NOMO-1 (cell line): ENCODE measurements at regions not wholly inside any gene's neighbourhood (a gene's known extent, or its start where the extent isn't known, plus 50 kb on each side); places are given as distances from the start of the nearest gene placed in this dataset.

Source experiments
- DNase-seq, 2 experiments: peaks; one replicate each; lab custom pipeline; 2025; ENCODE audit not compliant: unreplicated experiment in 2 of 2; lab: John Stamatoyannopoulos, UW

DNA sequence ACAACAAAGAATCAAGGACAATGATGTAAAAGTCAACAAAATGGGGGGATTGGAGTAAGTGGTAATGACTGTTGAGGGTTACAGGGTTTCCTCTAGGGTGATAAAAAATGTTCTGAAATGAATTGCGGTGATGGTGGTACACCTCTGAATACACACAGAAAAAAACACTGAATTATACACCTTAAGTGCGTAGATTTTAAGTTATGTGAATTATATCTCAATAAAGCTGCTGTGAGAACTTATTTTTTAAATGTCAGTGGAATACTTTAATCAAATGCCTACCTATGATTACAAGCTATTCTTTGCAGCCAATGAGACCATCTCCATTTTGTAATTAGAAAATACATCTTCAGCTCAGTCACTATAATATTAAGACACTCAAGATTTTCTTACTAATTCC lies 53.5 kb downstream of the ZNF608 start:
- no peak for DNase-seq

GRCh38 chr5:124692324-124692723 lies 54.1 kb downstream of the ZNF608 start:
- no peak for DNase-seq

DNA sequence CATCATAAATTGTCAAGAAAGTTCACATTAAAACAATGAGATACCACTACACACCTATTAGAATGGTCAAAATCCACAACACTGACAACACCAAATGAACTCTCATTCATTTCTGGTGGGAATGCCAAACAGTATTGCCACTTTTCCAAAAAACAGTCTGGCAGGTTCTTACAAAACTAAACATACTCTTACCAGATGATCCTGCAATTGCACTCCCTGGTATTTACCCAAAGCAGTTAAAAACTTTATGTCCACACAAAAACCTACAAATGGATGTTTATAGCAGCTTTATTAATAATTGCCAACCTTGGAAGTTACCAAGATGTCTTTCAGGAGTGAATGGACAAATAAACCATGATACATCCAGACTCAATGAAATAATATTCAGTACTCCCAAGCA lies 56.8 kb downstream of the ZNF608 start:
- no peak for DNase-seq

- no peak for DNase-seq
Measured at GRCh38 chr5:124686239-124687004, 60.0 kb downstream of the ZNF608 start.

DNA sequence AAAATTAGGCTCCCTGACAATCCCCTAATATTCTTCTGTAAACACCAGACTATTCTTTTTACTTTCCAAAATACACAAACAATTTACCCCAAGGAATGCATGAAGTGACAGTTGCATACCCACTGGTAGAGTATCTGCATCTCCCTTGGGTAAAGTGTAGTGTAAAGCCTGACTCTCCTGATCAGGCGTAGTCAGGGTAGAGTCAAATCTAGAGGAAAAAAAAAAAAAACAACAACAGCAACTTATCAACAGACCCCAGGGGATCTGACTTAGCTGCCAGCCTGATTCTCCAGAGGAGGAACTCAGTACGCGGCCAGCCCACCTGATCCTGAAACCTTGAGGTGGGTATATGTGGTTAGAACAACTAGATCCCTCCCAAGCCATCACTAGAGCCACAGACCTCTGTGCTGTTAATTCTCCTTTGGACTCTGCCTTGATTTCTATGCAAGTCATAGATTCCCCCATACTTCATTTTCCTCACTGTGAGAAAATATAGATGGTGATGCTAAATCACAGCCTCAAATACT lies 61.0 kb downstream of the ZNF608 start:
- DNase-seq: no peak

DNA sequence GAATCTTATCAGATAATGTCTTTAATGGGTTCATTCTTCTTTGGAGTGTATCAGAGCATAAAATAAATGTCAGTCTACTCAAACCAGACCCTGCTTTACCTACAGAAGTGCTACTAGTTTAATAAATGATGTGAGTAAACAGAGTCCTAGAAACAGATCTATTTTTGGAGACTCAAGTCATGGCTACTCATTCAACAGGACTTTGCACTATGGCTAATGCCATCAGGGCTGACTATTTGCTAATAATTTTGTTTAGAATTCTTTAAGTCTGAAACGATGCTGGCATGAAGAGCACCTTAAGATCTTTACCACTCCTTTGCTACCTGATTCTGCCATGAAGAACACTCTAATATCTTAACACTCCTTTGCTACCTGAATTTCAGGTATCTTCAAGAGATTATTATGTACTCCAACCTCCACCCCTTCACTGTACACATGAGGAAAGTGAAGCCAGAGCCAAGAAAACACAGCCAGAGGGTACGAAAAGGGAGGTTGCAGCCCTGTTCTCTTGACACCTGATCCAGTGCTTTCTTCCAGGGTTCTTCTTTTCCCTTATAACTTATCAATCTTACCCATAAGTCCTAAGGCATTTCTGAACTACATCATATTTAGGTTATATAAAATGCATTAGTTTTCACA lies 62.4 kb downstream of the ZNF608 start:
- DNase-seq: no peak

GRCh38 chr5:124679578-124680199 lies 66.8 kb downstream of the ZNF608 start:
- no peak for DNase-seq

DNA sequence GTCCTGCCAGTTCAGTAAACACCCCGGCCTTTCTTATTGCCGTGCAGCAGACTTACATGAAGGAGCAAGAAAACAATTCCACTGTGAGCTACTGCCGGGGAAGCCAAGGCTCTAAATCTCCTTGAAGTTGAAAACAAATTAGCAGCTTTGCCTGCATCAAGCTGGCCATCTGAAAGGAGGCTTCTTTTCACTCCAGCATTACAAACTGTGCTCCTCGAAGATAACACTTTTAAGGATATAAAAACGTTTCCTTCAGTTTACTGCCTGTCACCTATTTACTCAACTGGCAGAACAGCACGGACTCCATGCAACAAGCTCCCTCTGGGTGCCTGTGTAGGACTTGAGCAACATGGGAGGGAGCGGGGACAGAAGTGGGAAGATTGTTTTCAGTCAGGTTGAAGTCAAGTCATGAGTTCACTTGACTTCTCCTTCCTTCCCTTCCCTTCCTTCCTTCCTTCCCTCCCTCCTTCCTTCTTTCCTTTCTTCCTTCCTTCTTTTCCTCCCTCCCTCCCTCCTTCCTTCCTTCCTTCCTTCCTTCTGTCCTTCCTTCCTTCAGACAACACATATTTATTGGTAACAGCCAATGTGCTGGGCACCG lies 67.4 kb downstream of the ZNF608 start:
- no peak for DNase-seq

- DNase-seq: no peak
Measured at GRCh38 chr5:124678468-124678867, 68.0 kb downstream of the ZNF608 start.

DNA sequence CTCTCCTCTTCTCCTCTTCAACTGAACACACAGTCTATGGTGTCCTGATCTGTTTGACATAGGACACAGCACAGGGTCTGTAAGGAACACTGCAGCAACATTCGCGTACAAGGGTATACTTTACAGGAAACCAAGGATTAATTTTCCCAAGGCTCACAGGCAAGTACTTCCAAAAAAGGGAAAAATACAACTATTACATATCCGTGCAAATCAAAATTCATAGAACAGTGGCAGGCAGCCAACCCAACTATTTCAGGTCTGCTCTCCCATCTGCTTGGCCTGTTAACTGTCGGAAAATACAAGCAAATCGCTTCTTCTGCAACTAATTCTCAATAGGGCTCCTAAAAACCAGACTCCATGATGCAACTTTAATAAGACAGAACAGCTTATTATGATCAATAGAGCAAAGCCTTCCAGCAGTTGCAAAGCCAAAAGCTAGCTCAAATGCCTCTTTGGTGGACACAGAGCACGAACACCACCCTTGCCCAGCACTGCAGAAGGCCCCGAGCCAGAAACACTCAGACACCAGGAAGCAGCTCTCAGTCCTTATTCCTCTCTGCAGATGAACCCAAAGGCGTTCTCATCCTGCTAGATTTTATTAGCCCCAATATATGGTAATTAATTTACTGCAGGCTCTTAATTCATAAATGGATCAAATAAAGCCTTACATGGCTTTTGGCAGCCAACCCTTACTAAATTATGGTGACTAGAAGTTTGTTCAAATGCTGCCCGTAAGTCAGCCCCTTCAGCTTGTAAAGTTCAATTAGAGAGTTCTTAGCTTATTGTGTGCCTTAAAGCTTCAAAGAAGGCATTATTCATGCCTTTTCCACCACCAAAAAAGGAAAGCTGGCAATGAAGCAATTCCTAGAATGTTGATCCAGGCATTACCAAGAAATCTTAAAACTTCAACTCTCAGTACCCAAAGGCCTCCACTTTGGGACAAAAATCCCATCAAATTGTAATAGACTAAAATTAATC lies 68.8 kb downstream of the ZNF608 start:
- DNase-seq: no peak

DNA sequence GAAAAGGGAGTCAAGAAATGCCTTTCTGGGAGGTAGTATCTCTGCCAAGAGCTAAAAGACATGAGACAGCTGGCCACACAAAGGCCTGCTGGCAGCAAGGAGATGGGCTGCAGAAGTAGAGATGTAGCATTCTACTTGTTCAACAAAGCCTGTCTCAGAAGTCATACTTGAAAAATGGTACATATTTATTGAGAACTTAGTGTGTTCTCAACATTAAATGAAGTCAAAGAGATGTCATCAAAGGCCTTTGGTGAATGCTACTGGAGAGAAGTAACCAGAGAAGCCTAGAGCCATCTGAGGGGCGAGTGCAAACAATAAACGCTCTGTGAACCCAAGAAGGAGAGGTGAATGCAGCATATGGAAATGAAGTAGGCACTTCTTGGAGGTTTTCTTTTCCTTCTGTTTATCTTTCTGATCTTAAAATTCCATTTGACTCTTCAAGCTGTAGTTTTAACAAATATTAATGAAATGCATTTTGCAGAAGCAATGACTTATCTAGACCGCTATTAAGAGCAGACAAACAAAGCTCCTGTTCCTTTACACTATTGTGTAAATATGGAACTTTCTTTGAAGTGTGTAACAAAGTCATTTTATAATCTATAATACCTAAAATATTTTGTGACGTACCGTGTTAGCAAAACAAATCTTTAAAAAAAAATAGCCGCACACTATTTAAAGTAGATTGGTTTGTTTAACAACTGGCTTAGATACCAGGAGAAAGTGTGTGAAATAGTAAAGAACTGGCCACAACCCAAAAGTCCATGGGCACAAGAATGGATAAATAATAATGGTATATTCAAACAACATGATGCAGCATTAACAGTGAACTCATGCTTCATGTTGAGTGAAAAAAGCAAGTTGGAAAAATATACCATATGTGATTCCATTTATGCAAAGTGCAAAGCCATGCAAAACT lies 70.2 kb downstream of the ZNF608 start:
- DNase-seq: no peak

- DNase-seq: no peak
Measured at GRCh38 chr5:124671193-124671592, 75.2 kb downstream of the ZNF608 start.

- no peak for DNase-seq
Measured at GRCh38 chr5:124670722-124671184, 75.7 kb downstream of the ZNF608 start.

- no peak for DNase-seq
Measured at GRCh38 chr5:124669956-124670721, 76.3 kb downstream of the ZNF608 start.

DNA sequence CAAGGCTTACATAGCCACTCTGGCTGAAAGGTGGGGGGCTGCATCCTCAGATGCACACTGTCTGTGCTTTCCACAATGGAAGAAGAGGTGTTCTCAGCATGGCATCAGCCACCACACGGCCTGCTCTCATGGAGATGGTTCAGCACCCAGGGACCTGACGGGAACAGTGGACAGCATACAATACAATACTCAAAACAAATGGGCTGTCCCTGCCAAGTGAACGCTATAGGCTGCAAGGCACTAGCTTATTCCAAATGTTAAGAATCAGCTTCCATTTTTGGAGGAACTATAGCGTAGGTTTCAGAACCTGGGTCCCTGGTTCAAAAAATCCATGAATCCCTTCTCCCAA lies 77.2 kb downstream of the ZNF608 start:
- DNase-seq: no peak

GRCh38 chr5:124668353-124669299 lies 77.8 kb downstream of the ZNF608 start:
- DNase-seq: no peak

DNA sequence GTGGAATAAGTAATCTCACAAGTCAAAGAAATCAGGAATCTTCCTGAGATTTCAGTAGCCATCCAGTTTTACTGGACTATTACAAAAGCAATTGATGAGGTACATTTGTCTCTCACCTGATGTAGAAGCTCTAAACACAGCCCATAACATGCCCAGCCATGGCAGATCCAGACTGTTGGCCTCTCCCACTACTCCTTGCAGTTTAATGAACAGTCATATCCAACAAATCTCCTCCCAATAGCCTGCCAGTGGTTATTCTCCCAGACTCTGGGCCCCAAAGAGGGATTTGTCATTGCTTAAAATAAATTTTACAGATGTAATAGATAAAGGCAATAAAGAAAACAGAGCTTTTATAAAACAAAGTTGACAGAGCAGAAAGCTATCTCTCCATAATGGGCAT lies 80.8 kb downstream of the ZNF608 start:
- no peak for DNase-seq
